IMR-90 (cell line): ENCODE measurements at regions not wholly inside any gene's neighbourhood (a gene's known extent, or its start where the extent isn't known, plus 50 kb on each side); places are given as distances from the start of the nearest gene placed in this dataset.

ENCODE experiments used
- BHLHE40 ChIP-seq: fragments of 150-350 bp; IDR thresholded peaks from 2 replicates; pipeline ENCODE4 v1.6.1; 2016; ENCODE audit warnings: mild to moderate bottlenecking, low read depth, low read length
- MAZ ChIP-seq: IDR thresholded peaks from 2 replicates; pipeline ENCODE4 v1.6.1; 2012; ENCODE audit warnings: low read depth, mild to moderate bottlenecking, low read length, improper control_type of control experiment, moderate library complexity, borderline replicate concordance
- POLR2A ChIP-seq: IDR thresholded peaks from 2 replicates; pipeline ENCODE4 v1.6.1; 2012; ENCODE audit warnings: mild to moderate bottlenecking, low read depth, low read length
- RCOR1 ChIP-seq: IDR thresholded peaks from 2 replicates; pipeline ENCODE4 v1.6.1; 2012; ENCODE audit warnings: mild to moderate bottlenecking, low read length, improper control_type of control experiment; ENCODE audit not compliant: insufficient replicate concordance
- SMC3 ChIP-seq: fragments of 150-350 bp; IDR thresholded peaks from 2 replicates; pipeline ENCODE4 v1.6.1; 2016; ENCODE audit warnings: low read depth, mild to moderate bottlenecking, antibody characterized with exemption, low read length, moderate library complexity
- TF ChIP-seq, protein P1 (sequence below): conservative IDR thresholded peaks from 2 replicates; pipeline ENCODE4 v1.5.1; 2012; ENCODE audit warnings: mild to moderate bottlenecking, low read depth, low read length, improper control_type of control experiment
- TF ChIP-seq, protein P2 (sequence below): fragments of 150-350 bp; IDR thresholded peaks from 2 replicates; pipeline ENCODE4 v1.6.1; 2017; ENCODE audit warnings: mild to moderate bottlenecking, antibody characterized with exemption, low read length, low read depth

DNA sequence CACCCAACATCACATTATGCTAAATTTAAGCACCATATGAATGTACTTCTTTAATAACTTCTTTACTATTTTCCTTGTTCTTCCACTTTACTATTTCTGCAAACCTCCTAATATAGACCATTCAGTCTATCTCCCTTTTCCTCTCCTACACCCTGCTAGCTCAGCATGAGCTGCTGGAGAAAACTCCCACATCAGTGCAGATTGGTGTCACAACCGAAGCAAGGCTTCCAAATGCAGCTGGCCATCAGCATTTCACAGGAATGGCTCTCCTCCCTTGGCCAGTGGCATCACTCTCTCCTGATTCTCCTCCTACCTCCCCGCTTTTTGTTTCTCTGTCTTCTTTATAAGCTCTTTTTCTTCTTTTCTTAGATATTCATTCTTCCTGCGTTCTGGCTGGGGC is 118.7 kb upstream of the ZC3H12C start:
- TF ChIP-seq POLR2A = no peak
- TF ChIP-seq, protein P1, sequence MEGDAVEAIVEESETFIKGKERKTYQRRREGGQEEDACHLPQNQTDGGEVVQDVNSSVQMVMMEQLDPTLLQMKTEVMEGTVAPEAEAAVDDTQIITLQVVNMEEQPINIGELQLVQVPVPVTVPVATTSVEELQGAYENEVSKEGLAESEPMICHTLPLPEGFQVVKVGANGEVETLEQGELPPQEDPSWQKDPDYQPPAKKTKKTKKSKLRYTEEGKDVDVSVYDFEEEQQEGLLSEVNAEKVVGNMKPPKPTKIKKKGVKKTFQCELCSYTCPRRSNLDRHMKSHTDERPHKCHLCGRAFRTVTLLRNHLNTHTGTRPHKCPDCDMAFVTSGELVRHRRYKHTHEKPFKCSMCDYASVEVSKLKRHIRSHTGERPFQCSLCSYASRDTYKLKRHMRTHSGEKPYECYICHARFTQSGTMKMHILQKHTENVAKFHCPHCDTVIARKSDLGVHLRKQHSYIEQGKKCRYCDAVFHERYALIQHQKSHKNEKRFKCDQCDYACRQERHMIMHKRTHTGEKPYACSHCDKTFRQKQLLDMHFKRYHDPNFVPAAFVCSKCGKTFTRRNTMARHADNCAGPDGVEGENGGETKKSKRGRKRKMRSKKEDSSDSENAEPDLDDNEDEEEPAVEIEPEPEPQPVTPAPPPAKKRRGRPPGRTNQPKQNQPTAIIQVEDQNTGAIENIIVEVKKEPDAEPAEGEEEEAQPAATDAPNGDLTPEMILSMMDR = no peak
- no peak for TF ChIP-seq MAZ
- TF ChIP-seq SMC3 = no peak
- TF ChIP-seq, protein P2, sequence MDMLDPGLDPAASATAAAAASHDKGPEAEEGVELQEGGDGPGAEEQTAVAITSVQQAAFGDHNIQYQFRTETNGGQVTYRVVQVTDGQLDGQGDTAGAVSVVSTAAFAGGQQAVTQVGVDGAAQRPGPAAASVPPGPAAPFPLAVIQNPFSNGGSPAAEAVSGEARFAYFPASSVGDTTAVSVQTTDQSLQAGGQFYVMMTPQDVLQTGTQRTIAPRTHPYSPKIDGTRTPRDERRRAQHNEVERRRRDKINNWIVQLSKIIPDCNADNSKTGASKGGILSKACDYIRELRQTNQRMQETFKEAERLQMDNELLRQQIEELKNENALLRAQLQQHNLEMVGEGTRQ = no peak
- TF ChIP-seq RCOR1 = no peak
- TF ChIP-seq BHLHE40 = no peak
